C4-2B (cell line): ENCODE measurements at regions not wholly inside any gene's neighbourhood (a gene's known extent, or its start where the extent isn't known, plus 50 kb on each side); places are given as distances from the start of the nearest gene placed in this dataset.

Experiments used
- ZFX ChIP-seq: fragments of 450-650 bp; IDR thresholded peaks from 2 replicates; pipeline ENCODE4 v1.6.1; 2017
- TF ChIP-seq, protein P1 (sequence below): fragments of 450-650 bp; conservative IDR thresholded peaks from 2 replicates; pipeline ENCODE4 v1.5.1; 2017; ENCODE audit warnings: mild to moderate bottlenecking

DNA sequence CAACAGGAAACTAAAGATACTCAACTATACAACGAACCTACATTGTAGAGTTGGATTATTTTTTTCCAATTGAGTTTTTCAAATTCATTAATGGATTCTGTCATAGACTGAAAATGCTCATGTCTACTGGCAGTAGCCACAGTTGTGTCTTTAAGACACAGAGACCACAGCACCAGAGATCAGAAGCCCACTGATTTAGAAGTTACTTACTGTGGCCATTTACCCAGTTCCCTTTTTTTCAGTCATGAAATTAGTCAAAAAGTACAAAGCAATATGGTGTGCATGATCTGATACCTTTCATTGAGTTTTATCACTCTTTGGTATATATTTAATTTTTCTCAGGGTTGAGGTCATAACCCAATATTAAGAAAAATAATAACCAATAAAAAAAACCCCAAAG is 1640.2 kb upstream of the WWC1 start:
- TF ChIP-seq, protein P1, sequence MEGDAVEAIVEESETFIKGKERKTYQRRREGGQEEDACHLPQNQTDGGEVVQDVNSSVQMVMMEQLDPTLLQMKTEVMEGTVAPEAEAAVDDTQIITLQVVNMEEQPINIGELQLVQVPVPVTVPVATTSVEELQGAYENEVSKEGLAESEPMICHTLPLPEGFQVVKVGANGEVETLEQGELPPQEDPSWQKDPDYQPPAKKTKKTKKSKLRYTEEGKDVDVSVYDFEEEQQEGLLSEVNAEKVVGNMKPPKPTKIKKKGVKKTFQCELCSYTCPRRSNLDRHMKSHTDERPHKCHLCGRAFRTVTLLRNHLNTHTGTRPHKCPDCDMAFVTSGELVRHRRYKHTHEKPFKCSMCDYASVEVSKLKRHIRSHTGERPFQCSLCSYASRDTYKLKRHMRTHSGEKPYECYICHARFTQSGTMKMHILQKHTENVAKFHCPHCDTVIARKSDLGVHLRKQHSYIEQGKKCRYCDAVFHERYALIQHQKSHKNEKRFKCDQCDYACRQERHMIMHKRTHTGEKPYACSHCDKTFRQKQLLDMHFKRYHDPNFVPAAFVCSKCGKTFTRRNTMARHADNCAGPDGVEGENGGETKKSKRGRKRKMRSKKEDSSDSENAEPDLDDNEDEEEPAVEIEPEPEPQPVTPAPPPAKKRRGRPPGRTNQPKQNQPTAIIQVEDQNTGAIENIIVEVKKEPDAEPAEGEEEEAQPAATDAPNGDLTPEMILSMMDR = no peak
- no peak for TF ChIP-seq ZFX
